RCC 7860 (cell line): ENCODE measurements at regions not wholly inside any gene's neighbourhood (a gene's known extent, or its start where the extent isn't known, plus 50 kb on each side); places are given as distances from the start of the nearest gene placed in this dataset.
"Not testable (repeated sequence)": the region's sequence is repeated elsewhere in the genome, so short reads cannot be mapped to it uniquely, and the experiment has no call there.

Experiments
- DNase-seq: peaks from one replicate; pipeline ENCODE4 v3.0.0-alpha.2; 2015; ENCODE audit warnings: low spot score
- FAIRE-seq: peaks from 2 replicates; lab custom pipeline; 2012; peaks lifted over from hg19 to GRCh38; lab: Jason Lieb, UNC

DNA sequence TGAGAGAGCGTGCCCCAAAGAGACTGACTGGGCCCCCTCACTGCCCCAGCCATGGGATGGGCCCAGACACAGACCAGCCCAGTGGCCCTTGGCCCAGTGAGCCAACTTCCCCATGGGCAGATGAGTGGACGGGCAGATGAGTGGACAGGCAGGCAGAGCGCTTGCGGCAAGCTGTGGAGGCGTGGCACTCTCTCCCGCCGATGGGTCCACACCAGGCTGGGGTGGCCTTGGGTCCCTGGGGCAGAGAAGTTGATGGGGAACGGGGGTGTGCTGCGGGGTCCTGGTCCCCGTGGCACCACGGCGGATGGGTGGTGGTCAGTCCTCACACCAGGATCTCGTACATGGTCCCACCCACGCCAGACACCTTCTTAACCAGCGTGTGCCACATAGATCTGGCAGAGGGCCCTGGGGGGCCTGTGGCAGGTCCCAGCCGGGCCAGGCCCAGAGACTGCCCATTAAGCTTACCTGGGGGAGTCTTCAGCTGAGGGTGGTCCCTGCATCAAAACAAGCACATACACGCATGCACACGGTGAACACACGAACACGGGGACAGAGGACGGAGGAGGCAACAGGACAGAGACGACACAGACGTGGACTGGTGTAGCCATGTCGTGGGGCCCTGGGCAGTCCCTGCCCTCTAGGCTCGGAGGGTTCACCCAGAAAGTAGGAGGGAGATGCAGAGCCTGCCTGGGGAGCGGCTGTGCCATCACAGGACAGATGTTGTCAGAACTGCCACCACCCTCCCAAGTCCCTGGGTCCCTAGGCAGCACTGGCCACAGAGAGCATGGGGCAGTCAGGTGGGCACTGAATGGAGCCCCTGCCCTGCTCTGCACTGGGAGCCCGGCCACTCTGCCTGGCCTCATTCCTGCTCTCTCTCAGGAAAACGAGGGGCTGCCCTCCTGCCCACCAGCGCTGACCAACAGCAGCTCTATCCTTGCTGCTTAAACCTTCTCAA lies 182.2 kb downstream of the IGLL1 start:
- DNase-seq (no peak), FAIRE-seq (no peak)

DNA sequence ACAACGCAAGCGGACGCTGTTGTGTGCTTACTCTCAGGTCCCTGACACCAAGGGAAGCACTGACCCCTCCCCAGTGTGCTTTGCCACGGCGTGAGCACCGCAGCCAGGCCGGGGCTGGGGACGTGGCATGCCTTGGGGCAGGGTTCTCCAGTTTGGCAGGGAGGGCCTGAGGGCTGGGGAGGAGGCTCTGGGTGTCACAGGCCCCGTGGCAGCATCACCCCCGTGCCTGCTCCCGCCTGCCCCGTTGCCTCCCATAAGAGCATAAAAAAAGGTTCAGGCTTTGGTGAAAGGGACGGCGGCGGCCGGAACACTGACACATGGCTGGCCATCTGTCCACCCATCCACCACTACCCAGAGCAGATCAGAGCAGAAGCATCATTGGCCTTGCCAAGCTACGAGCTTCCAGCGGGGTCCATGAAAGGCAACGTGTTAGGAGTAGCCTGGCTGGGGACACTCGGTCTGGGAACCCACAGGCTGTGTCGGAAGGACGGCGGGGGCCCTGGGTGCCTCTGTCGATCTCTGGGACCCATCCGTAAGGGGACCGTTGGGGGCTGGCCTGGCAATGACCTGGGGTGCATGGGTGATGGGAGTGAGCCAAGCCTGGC lies 183.0 kb downstream of the IGLL1 start:
- DNase-seq (no peak), FAIRE-seq (no peak)

DNA sequence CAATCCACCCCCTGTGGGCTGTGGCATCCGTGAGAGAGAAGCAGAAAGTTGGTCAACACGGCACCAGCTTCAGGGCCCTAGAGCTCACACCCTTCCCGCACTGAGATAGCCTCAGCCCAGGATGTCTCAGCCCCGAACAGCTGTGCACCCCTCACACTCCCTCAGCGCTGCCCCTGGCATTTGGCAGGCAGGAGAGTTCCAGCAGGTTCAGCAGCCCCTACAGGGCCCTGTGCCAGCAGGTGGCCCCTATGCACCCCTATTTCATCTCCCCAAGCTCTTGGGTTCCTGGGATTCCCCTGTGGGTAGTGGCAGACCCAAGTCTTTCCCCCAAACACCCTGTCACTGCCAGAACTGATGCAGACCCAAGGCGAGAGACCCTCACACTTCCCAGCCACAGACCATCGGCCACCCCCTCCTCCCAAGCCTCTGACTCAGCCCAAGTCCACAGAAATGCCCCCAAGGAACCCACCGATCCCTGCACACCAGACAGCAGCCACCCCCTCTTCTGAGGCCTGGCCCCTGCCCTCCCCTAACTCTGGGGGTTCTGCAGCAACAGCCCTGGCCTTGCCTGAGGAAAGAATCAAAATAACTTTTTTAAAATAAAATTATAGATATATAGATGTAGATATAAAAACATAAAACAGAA lies 183.6 kb downstream of the IGLL1 start:
- DNase-seq: no peak
- FAIRE-seq: no peak

DNA sequence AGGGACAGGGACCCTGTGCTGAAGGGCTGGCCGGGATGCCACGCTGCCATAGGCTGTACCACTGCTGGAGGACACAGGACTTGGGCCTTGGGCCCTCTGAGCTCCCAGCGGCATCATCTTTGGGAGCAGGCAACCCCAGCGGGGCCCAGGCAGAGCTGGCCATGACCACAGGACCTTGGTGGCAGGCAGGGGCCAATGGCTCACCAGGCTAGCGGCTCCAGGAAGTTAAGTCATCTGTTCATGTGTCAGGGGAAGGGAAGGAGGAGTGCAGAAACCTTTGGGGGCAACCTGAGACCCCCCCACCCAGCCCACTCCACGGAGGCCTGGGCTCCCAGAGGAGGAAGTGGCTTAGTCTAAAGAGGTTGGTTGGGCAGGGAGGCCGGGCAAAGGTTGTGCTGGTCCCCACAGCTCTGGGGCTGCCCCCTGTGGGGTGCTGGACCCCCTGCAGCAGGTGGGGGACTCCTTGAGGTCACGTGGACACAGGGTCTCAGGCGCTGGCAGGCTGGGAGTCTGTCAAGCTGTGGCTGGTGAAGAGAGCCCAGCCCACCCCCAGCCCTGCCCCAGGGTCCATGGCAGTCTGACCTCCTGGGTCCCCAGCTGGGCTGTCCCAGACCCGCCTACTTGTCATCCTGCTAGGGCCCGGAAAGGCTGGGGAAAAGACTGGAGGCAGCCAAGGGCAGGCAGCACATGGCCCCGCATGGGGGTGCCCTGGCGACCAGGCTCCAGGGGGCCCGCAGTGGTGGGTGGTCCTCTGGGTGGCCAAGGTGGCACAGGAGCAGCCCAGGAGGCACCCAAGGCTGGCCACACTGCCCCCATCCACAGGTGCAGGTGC lies 184.3 kb downstream of the IGLL1 start:
- DNase-seq (no peak), FAIRE-seq (no peak)

DNA sequence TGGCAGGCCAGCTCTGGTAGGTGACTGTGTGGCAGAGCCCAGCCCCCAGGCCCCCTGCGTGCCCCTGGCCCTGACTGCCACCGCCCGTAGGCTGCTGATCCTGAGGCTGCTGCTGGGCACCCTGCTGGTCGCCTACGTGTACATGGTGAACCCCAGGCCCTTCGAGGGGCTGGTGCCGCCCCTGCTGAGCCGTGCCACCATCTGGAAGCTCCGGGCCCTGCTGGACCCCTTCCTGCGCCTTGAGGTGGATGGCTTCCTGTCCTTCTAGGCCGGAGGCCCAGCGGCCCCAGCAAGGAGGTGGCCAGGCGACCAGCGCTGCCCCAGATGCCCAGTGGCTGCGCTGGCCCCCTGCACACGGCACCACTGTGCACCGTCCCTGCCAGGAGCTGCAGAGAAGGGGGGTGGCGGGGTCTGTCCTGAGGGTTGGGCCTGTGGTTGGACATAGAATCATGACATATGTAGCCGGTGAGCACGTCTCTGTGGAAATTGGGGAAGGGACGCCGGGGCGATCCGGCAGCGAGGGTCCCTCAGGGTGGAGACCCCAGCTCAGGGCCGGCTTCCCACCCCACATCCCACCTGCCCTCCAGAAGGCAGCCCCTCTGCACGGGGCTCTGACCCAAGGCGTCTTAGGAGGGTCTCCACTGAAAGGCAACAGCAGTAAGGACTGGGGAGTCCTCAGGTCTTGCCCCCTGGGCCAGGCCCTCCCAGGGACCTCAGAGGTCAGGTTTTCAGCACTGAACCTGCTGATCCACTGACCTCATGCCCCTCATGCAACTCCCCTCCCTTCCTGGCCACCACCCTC lies 185.4 kb downstream of the IGLL1 start:
- no peak for FAIRE-seq
- DNase-seq: no peak

DNA sequence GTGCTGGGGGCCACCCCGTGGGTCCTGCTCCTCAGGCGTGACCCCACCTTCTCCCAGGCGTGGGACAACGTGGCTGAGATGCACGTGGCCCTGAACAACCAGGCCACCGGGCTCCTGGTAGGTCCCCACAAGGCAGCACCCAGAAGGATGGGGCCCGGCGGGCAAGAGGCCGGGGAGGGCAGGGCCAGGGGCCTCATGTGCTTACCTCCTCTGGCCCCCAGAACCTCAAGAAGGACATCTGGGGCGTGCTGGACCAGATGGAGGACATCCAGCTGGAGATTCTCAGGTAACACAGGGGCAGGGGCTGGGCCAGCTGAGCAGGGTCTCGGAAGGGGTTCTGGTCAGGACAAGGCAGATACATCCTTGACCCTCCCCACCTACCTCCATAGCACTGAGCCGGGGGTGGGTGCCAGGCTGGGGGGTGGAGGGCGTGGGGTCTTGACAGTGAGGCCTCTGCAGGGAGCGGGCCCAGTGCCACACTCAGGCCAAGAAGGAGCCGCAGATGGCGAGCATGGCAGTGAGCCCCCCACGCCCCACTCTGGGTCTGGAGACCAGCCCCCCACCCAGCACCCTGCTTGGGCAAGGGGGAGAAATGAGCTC lies 186.3 kb downstream of the IGLL1 start:
- FAIRE-seq (no peak), DNase-seq (no peak)

DNA sequence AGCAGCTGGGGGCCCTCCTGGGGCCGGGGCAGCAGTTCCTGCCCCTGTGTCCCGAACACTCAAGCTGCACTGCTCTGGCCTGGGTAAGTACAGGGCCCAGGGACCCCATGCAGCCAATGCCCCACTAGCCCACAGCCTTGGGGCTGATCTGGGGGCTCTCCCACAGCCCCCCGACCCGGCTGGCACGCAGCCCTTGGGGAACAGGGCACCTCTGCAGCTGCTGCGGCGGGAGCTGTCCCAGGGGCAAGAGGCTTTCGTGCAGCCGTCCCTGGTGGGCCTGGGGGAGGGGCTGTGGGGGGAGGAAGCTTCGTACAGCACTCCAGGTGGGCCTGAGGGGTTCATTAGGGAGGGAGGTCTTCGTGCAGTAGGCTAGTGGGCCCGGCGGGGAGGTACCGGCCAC lies 186.9 kb downstream of the IGLL1 start:
- DNase-seq, FAIRE-seq: not testable (repeated sequence)

DNA sequence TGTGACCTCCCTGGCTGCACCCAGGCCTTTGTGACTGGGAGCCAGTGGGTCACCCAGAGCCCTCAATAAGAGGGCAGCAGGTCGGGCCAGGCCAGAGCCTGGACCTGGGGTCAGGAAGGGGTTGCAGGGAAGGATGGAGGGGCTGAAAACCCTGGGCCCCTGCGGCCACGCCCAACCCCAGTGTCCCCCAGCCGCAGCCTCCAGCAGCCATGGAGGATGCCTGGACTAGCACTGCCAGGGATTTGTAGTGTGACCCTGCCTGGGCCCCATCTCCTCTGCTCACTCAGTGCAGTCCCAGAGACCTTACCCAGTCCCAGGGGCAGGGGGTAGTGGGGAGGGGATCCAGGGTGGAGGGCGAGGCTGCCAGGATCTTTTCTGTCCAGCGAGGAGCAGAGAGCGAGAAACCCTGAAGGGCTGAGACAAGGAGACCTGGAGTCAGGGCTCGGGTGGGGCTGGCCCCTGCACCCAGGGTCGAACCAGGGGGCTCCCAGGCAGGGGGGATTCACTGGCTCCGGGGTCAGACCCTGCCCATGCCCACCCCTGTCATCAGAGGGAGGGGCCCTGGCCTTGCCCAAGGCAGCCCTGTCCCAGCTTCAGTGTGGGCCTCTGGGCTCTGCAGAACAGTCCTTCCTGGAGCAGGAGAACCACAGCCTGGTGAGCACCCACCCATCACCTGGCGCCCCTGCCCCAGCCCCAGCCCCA lies 187.5 kb downstream of the IGLL1 start:
- no peak for FAIRE-seq
- DNase-seq: no peak

DNA sequence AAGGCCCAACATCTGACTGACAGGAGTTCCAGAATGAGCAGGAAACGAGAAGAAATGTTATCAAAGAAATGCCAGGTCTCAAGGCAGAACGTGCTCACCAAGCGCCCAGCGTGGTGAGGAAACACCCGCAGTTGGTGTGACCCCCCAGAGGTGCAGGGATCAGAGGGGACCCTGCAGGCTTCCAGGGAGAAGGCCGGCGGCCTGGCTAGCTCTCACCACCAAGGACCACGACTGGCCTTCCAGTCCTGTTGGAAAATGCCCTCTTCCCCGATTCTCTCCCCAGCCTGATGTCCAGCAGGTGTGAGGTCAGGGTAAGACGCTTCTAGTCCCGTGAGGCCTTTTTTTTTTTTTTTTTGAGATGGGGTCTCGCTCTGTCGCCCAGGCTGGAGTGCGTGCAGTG lies 189.1 kb downstream of the IGLL1 start:
- FAIRE-seq: no peak
- DNase-seq: no peak

DNA sequence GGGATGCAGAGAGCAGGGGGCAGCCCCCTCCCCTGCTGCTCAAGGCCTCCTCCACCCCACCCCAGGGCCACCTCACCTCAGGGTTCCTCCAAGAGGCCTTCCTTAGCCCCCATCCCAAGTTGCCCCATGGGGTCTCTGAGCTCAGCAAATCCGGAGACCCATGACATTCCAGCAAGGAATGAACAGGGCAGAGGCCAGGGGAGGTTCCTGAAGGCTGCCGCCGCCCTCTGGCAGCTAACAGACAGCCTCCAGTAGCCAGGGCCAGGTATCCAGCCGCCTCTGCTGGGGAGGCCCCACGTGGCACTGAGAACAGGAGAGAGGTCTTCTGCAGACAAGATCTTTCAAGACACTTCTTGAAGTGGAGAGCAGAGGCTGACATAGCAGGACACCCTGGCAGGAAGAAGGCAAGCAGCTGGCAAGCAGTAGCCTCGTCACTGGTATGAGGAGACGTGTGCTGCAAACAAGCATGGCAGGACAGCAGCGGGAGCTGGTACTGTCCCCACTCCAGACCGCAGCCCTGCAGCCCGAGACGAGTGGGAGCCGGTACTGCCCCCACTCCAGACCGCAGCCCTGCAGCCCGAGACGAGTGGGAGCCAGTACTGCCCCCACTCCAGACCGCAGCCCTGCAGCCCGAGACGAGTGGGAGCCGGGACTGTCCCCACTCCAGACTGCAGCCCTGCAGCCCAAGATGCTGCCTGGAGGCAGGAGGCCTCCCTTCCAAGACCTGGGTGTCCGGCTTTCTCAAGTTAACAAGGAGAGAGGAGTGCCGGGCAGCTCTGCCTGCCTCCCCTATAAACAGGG lies 190.6 kb downstream of the IGLL1 start:
- no peak for FAIRE-seq
- DNase-seq: no peak

DNA sequence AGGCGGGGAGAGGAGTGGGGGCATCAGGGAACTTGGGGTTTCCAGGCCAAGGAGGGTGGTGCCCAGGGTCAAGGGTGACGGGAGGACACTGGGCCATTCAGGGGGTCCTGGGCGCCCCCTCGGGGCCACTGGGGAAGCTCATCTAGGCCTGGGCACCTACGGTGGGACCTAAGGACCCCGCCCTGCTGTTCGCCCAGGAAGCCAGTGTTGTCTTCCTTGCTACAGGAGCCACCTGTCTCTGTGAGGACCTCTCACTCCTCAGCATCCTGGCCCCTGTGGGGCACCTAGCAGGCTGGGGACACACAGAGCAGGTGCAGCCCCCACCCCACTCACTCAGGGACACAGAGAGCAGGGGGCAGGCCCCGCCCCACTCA lies 191.6 kb downstream of the IGLL1 start:
- DNase-seq: no peak
- no peak for FAIRE-seq

DNA sequence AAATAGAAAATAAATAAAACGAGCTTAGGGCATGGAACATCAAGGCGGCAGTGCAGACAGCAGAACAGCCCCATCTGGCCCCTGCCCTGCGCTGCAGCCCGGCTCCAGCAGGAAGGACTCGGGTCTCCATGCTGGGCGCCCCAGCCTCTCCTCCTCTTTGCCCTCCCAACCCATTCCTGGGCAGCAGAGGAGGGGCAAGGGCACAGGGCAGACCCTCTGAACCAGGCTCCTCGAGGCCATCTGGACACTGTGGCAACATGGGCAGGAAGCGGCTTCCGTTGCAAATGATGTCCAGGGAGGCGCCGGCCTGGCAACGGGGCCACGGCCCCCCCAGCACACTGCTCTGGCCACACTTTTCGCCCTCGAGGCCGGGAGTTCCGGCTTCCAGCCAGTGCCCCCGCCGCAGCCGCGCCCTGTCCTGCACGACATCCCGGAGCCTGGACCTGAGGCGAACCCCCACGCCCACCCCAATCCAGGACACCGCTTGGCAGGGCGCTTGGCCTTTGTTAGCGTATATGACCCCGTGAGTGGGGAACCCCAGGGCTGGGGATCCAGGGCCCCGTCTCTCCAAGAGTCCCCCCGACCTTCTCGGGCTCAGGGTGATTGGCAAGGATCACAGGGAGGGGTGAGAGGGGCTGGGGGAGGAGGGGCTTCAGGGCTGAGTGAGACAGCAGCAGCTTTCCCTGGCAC lies 192.1 kb downstream of the IGLL1 start:
- no peak for DNase-seq
- FAIRE-seq: no peak

DNA sequence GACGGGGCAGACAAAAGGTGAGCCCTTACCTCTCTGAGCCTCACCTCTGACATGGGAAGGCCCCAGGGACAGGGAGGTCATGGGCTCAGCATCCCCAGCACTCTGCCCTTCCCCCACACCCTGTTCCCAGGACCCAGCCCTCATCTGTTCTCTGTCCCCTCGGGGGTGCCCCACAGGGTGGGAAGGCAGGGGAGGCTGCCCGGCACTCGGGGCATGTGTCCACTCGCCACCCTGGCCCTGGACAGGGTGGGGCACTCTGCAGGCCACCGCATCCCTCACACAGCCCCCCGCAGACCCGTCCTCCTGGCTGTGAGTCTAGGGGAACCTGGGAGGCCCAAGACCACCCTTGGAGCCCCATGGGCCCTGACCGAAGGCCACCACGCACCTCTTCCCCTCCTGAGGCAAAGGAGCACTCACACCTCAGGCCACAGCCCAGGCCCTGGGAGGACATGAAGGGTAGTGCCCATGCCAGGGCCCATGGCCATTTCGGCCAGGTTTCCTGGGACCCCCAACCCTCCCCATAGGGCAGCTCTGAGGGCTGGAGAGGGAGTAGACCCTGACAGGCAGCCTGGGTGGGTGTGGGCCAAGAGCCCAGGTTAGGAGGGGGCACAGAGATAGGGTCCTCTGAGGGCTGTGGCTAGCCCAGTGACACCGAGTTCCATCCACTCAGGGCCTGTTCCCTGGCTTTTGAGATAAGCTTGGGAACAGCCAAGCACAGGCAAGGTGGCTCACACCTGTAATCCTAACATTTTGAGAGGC lies 193.1 kb downstream of the IGLL1 start:
- DNase-seq: no peak
- no peak for FAIRE-seq

DNA sequence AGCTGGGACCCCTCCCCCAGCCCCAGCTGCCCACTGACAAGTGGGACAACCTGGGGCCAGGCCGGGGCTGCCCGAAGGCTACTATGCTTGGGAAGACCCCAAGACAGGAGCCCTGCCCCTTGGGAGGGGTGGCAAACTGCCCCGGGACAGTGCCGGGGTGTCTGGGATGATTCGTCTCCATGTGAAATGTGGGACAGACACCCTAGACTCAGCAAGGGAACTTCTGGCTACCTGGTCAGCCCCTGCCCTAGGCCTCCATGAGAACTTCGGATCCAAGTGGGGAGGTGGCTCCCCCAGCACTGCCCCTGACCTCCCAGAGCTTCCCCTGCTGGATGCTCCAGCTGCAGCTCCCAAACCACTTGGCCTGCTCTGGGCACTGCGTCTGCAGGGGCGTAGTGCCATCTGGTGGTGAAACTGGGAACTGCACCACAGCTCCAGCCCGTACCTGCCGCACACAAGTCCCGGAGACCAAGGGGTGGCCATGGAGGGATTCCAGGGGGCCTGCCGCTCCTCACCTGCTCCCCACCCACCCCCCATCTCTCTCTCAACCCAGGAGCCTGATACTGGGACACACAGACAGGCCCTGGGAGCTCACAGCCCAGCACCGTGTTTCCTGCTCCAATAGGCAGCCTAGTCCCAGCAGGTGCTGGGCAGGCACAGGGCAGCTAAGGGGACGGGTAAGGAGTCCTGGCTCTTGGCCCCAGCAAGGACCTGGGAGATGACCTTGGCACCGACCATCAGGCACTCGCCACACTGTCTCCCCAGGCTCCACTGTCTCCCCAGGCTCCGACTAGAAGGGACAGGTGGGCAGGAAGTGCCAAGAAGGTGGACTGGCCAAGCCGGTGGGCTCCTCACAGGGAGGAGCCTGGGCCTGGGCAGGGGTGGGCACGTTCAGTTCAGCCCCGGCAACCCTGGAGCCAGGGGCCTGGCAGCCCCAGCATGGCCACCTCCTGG lies 194.1 kb downstream of the IGLL1 start:
- FAIRE-seq (no peak), DNase-seq (peak; percentile 37)

DNA sequence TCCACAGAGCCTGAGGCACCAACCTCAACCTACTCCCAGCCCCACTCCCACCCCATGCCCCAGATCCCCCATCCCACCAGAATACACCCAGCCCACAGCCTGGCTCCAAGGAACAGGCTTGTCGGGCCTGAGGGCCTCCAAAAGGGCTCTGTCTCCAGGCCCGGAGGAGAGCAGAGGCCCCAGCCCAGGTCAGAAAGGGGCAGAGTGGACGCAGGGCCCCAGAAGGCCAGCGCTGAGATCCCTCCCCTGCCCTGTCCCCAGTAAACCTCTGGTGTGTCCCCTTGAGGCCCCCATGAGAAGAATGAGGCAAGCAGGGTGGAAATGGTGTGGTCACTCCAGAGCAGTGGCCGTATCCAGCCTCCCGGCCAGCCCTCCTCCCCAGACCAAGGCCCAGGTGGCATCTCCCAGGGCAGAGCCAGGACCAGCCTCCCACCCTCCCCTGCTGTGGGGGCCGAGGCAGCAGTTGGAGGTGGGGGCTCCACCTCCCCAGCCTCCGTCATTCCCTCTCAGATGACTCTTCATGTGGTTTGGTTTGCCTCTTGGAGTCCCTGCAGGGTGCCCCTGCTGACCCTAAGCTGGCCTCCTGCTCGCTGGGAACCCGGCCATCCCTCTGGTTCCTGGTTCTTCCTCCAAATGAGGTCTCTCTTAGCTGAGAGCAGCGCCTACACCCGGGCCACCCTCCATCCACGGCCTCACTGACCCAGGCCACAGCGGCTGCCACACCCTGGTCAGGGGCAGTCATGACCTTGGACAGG lies 195.0 kb downstream of the IGLL1 start:
- no peak for DNase-seq
- FAIRE-seq: no peak
